SK-N-SH (cell line): ENCODE measurements at regions not wholly inside any gene's neighbourhood (a gene's known extent, or its start where the extent isn't known, plus 50 kb on each side); places are given as distances from the start of the nearest gene placed in this dataset.
"Not testable (repeated sequence)": the region's sequence is repeated elsewhere in the genome, so short reads cannot be mapped to it uniquely, and the experiment has no call there.

Experiments
- CTCF ChIA-PET: fragments of 300-600, 350-600 bp; formaldehyde crosslinking; extraction: SDS; loops from one replicate; lab custom pipeline; 2021; lab: Yijun Ruan, JAX
- POLR2A ChIA-PET: fragments of 350-600 bp; sonication (Branson Sonifier 250); formaldehyde crosslinking; extraction: SDS; loops from one replicate; lab custom pipeline; 2020; ENCODE audit warnings: antibody characterized with exemption, inconsistent platforms; lab: Yijun Ruan, JAX
- DNase-seq: peaks from one replicate; pipeline ENCODE4 v3.0.0; 2012
- H2AFZ ChIP-seq: fragments of 200-600 bp; sonication (generic); 2 replicates; pipeline ENCODE4 v1.8.1; 2016; ENCODE audit warnings: antibody characterized with exemption, mild to moderate bottlenecking, low read depth
- H3F3A ChIP-seq: fragments of 200-600 bp; sonication (generic); replicated peaks from 2 replicates; pipeline ENCODE3; 2016; ENCODE audit warnings: antibody characterized with exemption, mild to moderate bottlenecking; ENCODE audit not compliant: insufficient read depth
- H3K27ac ChIP-seq, 2 experiments: fragments of 200-500 bp in 1 of 2; fragments of 200-600 bp in 1 of 2; sonication (Bioruptor generic) in 1 of 2; sonication (generic), shearing (Covaris generic) in 1 of 2; 2 replicates each; pipeline versions ENCODE4 v1.5.1 to v1.6.1; 2014 to 2016; ENCODE audit warnings: low read depth in 2 of 2, inconsistent platforms in 1 of 2, low read length in 1 of 2, mild to moderate bottlenecking in 1 of 2, mixed read lengths in 1 of 2
- H3K27me3 ChIP-seq: fragments of 200-600 bp; sonication (generic), shearing (Covaris generic); 2 replicates; pipeline ENCODE4 v1.6.1; 2016; ENCODE audit warnings: mixed run types; ENCODE audit not compliant: insufficient read depth
- H3K36me3 ChIP-seq, 2 experiments: fragments of 200-500 bp in 1 of 2; fragments of 200-600 bp in 1 of 2; sonication (Bioruptor generic) in 1 of 2; sonication (generic) in 1 of 2; replicated peaks in 1 of 2; 2 replicates each; pipeline versions ENCODE3 to v1.5.1; 2014 to 2016; ENCODE audit warnings: low read length in 1 of 2, mild to moderate bottlenecking in 1 of 2; ENCODE audit not compliant: insufficient read depth in 2 of 2, control insufficient read depth in 1 of 2
- H3K4me1 ChIP-seq, 2 experiments: fragments of 200-500 bp in 1 of 2; fragments of 200-600 bp in 1 of 2; sonication (Bioruptor generic) in 1 of 2; sonication (generic), shearing (Covaris generic) in 1 of 2; 2 replicates each; pipeline versions ENCODE4 v1.5.1 to v1.6.1; 2014 to 2016; ENCODE audit warnings: low read depth in 1 of 2, low read length in 1 of 2, mixed run types in 1 of 2; ENCODE audit not compliant: insufficient read depth in 2 of 2, control insufficient read depth in 1 of 2
- H3K4me2 ChIP-seq: fragments of 200-600 bp; sonication (generic), shearing (Covaris generic); 2 replicates; pipeline ENCODE4 v1.6.1; 2017; ENCODE audit warnings: mixed run types
- H3K4me3 ChIP-seq, 2 experiments: fragments of 200-500 bp in 1 of 2; fragments of 200-600 bp in 1 of 2; sonication (Bioruptor generic) in 1 of 2; sonication (generic), shearing (Covaris generic) in 1 of 2; 2 replicates each; pipeline versions ENCODE4 v1.5.1 to v1.8.1; 2014 to 2016; ENCODE audit warnings: low read depth in 2 of 2, inconsistent platforms in 1 of 2, low read length in 1 of 2, mild to moderate bottlenecking in 1 of 2, mixed read lengths in 1 of 2, moderate library complexity in 1 of 2
- H3K79me2 ChIP-seq: fragments of 200-600 bp; sonication (generic); 2 replicates; pipeline ENCODE4 v1.8.1; 2017; ENCODE audit warnings: mild to moderate bottlenecking; ENCODE audit not compliant: insufficient read depth
- H3K9ac ChIP-seq: fragments of 200-600 bp; sonication (generic); 2 replicates; pipeline ENCODE4 v1.6.1; 2017; ENCODE audit warnings: mixed run types
- H3K9me2 ChIP-seq: fragments of 200-600 bp; sonication (generic); 2 replicates; pipeline ENCODE4 v1.6.1; 2017; ENCODE audit warnings: mixed run types
- H3K9me3 ChIP-seq: fragments of 200-600 bp; sonication (generic); 2 replicates; pipeline ENCODE4 v1.6.1; 2017; ENCODE audit warnings: mixed run types, mild to moderate bottlenecking, moderate library complexity
- H4K20me1 ChIP-seq: fragments of 200-600 bp; sonication (generic); 2 replicates; pipeline ENCODE4 v1.6.1; 2017; ENCODE audit warnings: mild to moderate bottlenecking, mixed run types; ENCODE audit not compliant: insufficient read depth
- EP300 ChIP-seq, 2 experiments: IDR thresholded peaks; 2 replicates each; pipeline versions ENCODE4 v1.4.0 to v1.6.1; 2012; ENCODE audit warnings: borderline replicate concordance in 1 of 2, low read depth in 1 of 2, low read length in 1 of 2
- GABPA ChIP-seq: IDR thresholded peaks from 2 replicates; pipeline ENCODE4 v1.4.0; 2012; ENCODE audit warnings: low read depth, mild to moderate bottlenecking
- MEF2A ChIP-seq: IDR thresholded peaks from 2 replicates; pipeline ENCODE4 v1.4.0; 2012; ENCODE audit warnings: low read depth, borderline replicate concordance
- MXI1 ChIP-seq: IDR thresholded peaks from 2 replicates; pipeline ENCODE4 v1.6.1; 2012; ENCODE audit warnings: mild to moderate bottlenecking, low read depth, low read length, improper control_type of control experiment
- RAD21 ChIP-seq: IDR thresholded peaks from 2 replicates; pipeline ENCODE4 v1.6.1; 2012; ENCODE audit warnings: mild to moderate bottlenecking, low read length
- RCOR1 ChIP-seq: fragments of 150-350 bp; IDR thresholded peaks from 2 replicates; pipeline ENCODE4 v1.6.1; 2017; ENCODE audit warnings: antibody characterized with exemption, low read length
- RFX5 ChIP-seq: IDR thresholded peaks from 2 replicates; pipeline ENCODE4 v1.6.1; 2012; ENCODE audit warnings: mild to moderate bottlenecking, improper control_type of control experiment, low read length
- RXRA ChIP-seq: IDR thresholded peaks from 2 replicates; pipeline ENCODE4 v1.4.0; 2012; ENCODE audit warnings: low read depth, mild to moderate bottlenecking, borderline replicate concordance
- SIN3A ChIP-seq: IDR thresholded peaks from 2 replicates; pipeline ENCODE4 v1.6.1; 2012; ENCODE audit warnings: low read depth, mild to moderate bottlenecking, low read length, moderate library complexity, borderline replicate concordance
- SMC3 ChIP-seq: IDR thresholded peaks from 2 replicates; pipeline ENCODE4 v1.6.1; 2012; ENCODE audit warnings: low read depth, low read length, improper control_type of control experiment
- TAF1 ChIP-seq: IDR thresholded peaks from 2 replicates; pipeline ENCODE4 v1.6.1; 2012; ENCODE audit warnings: low read depth, mild to moderate bottlenecking, low read length, moderate library complexity, borderline replicate concordance
- TEAD4 ChIP-seq: IDR thresholded peaks from 2 replicates; pipeline ENCODE4 v1.4.0; 2012; ENCODE audit warnings: mild to moderate bottlenecking, borderline replicate concordance; ENCODE audit not compliant: insufficient read depth
- WGBS: methylation state at CpG from one replicate; pipeline ENCODE4 v1.1.6; 2017; ENCODE audit warnings: low lambda C conversion rate; 5-methylcytosine and 5-hydroxymethylcytosine counted together
- TF ChIP-seq, protein P1 (sequence below): IDR thresholded peaks from 2 replicates; pipeline ENCODE4 v1.4.0; 2012; ENCODE audit warnings: low read depth, borderline replicate concordance

DNA sequence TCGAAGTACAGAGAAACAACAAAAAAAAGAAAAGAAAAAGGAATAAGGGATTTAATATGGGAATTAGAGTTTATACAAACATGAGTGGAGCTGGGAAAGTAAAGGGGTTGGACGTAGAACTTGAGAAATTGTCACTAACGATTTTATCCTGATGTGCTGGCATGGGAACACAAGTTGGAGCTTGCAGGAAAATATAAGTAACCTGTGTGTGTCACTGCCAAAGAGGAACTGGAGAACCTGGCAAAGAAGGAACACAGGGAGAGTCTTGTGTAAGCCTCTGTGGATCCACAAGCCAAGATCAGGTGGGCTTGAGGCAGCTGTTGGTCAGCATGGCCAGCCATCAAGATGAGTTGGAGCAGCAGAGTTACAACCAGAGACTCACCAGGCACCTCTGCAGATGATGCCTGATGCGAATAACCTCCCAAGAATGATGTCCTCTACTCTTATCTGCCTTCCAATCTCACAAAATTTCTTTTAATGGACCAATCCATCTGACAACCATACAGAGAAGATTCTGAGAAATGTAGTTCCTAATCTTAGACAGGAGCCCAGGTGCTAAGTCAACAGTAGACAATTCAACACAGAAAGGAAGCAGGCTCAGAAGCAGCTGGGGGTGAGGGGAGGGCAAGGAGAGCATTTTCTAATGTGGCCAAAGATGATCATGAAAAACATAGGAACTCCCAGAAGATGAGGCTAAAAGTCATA lies 77.0 kb upstream of the SPOPL start:
- CTCF ChIA-PET, result no interaction called here
- Histone ChIP-seq H3K4me3 (no peak overlapping the region), H3K79me2 (no peaks in the 10 kb centered on the region), H3K9ac (no peak overlapping the region), H3K4me2 (no peak overlapping the region), H3K27ac (no peak overlapping the region), H3K9me3 (no peaks in the 10 kb centered on the region), H4K20me1 (no peaks in the 10 kb centered on the region), H3K27me3 (no peaks in the 10 kb centered on the region), H3K4me1 (peaks cover 0 to 12% of the 10 kb centered on the region in 2 experiments; a peak in 1 of 4 replicates), H3K36me3 (peaks cover 0 to 3% of the 10 kb centered on the region in 2 experiments), H2AFZ (no peak overlapping the region), H3F3A (peaks cover 13% of the 10 kb centered on the region), H3K9me2 (no peaks in the 10 kb centered on the region)
- WGBS, result 93% methylated on average over 4 of the region's 4 CpGs
- no peak for TF ChIP-seq EP300 (IDR thresholded peaks at IDR 0.05; ENCODE audit: borderline replicate concordance in 1 of 2, low read depth in 1 of 2, low read length in 1 of 2)
- no peak for TF ChIP-seq RXRA
- TF ChIP-seq TEAD4, result no peak
- no peak for TF ChIP-seq RFX5
- TF ChIP-seq SIN3A, result no peak
- no peak for TF ChIP-seq MEF2A
- no peak for TF ChIP-seq GABPA
- TF ChIP-seq, protein P1, sequence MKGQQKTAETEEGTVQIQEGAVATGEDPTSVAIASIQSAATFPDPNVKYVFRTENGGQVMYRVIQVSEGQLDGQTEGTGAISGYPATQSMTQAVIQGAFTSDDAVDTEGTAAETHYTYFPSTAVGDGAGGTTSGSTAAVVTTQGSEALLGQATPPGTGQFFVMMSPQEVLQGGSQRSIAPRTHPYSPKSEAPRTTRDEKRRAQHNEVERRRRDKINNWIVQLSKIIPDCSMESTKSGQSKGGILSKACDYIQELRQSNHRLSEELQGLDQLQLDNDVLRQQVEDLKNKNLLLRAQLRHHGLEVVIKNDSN, result no peak
- TF ChIP-seq RAD21, result no peak
- TF ChIP-seq MXI1, result no peak
- TF ChIP-seq TAF1, result no peak
- no peak for TF ChIP-seq RCOR1
- no peak for TF ChIP-seq SMC3
- POLR2A ChIA-PET, result no interaction called here
- DNase-seq, result no peak

DNA sequence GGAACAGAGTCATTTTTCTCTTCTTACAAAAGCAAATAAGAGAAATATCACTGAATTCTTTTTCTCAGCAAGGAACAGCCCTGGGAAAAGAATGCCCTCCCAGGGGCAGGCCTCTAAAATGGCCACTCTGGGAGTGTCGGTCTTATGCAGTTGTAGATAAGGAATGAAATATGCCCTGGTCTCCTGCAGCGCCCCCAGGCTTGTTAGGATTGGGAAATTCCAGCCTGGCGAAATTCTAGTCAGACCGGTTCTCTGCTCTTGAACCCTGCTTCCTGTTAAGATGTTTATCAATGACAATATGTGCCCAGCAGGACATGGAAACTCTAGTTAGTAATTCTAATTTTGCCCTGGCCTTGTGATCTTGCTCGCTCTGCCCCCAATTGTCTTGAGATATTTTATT lies 75.5 kb upstream of the SPOPL start:
- H3K4me2 ChIP-seq, POLR2A ChIA-PET, H3K27ac ChIP-seq, H3K9me2 ChIP-seq, H3K9ac ChIP-seq, H3F3A ChIP-seq, H3K9me3 ChIP-seq, CTCF ChIA-PET, H2AFZ ChIP-seq, H3K4me1 ChIP-seq, H3K79me2 ChIP-seq, H3K36me3 ChIP-seq, H4K20me1 ChIP-seq, H3K4me3 ChIP-seq, H3K27me3 ChIP-seq, DNase-seq: not testable (repeated sequence)
- 84% methylated on average over 5 of the region's 5 CpGs for WGBS
